Stimulated activated CD8-positive, alpha-beta memory T cell treated with anti-CD3 and anti-CD28 coated beads, Interleukin-12 subunit alpha, Interleukin-12 subunit beta, amount 100 ng/mL, for 4 hours (primary cell): ENCODE measurements at regions not wholly inside any gene's neighbourhood (a gene's known extent, or its start where the extent isn't known, plus 50 kb on each side); places are given as distances from the start of the nearest gene placed in this dataset.

Source experiments
- DNase-seq: peaks from one replicate; pipeline ENCODE4 v3.0.0-alpha.2; 2020; ENCODE audit warnings: low read depth

- DNase-seq: no peak
Measured at GRCh38 chr2:100660851-100661584, 98.2 kb downstream of the PDCL3 start.

- no peak for DNase-seq
Measured at GRCh38 chr2:100662866-100663265, 100.1 kb downstream of the PDCL3 start.

- DNase-seq: no peak
Measured at GRCh38 chr2:100664021-100664755, 101.4 kb downstream of the PDCL3 start.

GRCh38 chr2:100664756-100665101 is 101.9 kb downstream of the PDCL3 start:
- DNase-seq: no peak

GRCh38 chr2:100666996-100667395 is 104.2 kb downstream of the PDCL3 start:
- DNase-seq: no peak

- DNase-seq: no peak
Measured at GRCh38 chr2:100667801-100668200, 105.0 kb downstream of the PDCL3 start.

GRCh38 chr2:100670232-100670631 is 107.4 kb downstream of the PDCL3 start:
- no peak for DNase-seq

- DNase-seq: no peak
Measured at GRCh38 chr2:100673115-100673514, 110.3 kb downstream of the PDCL3 start.

- no peak for DNase-seq
Measured at GRCh38 chr2:100673691-100674485, 111.1 kb downstream of the PDCL3 start.

- no peak for DNase-seq
Measured at GRCh38 chr2:100674666-100675065, 111.9 kb downstream of the PDCL3 start.

GRCh38 chr2:100675373-100675772 is 112.6 kb downstream of the PDCL3 start:
- DNase-seq: no peak

GRCh38 chr2:100675855-100676254 is 113.1 kb downstream of the PDCL3 start:
- DNase-seq: no peak

- DNase-seq: no peak
Measured at GRCh38 chr2:100676346-100676745, 113.6 kb downstream of the PDCL3 start.

GRCh38 chr2:100677611-100678185 is 114.9 kb downstream of the PDCL3 start:
- DNase-seq: no peak

- DNase-seq: no peak
Measured at GRCh38 chr2:100679211-100679610, 116.4 kb downstream of the PDCL3 start.

GRCh38 chr2:100682536-100682935 is 119.7 kb downstream of the PDCL3 start:
- no peak for DNase-seq

- no peak for DNase-seq
Measured at GRCh38 chr2:100683231-100683630, 120.4 kb downstream of the PDCL3 start.

- DNase-seq: no peak
Measured at GRCh38 chr2:100691846-100692245, 128.1 kb upstream of the NPAS2 start.

GRCh38 chr2:100692381-100692780 is 127.6 kb upstream of the NPAS2 start:
- DNase-seq: no peak

GRCh38 chr2:100692906-100693305 is 127.0 kb upstream of the NPAS2 start:
- DNase-seq: no peak

- no peak for DNase-seq
Measured at GRCh38 chr2:100699131-100699530, 120.8 kb upstream of the NPAS2 start.

GRCh38 chr2:100702438-100703109 is 117.4 kb upstream of the NPAS2 start:
- DNase-seq: no peak
